ENCODE measurements at regions not wholly inside any gene's neighbourhood (a gene's known extent, or its start where the extent isn't known, plus 50 kb on each side); places are given as distances from the start of the nearest gene placed in this dataset.
A peak's percentile ranks its signal among the peaks of the same experiment; 100 is the strongest.
"Not testable (repeated sequence)": the region's sequence is repeated elsewhere in the genome, so short reads cannot be mapped to it uniquely, and the experiment has no call there.

DNA sequence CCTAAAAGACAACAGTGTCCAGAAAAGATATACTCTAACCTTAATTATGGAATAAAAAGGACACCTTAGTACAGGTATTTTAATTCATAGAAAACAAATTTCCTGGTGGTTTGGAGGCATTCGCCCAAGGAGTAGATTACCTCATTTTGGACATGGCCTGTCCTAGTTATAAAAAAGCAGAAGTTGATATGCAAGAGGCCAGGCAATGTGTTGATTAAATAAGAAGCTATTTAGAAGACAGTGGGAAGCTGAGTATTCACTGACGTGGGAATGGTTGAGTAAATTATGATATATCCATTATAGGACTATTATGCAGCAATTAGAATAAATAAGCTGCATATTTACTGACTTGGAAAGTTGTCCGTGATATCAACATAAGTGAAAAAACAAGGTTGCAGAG is 314.9 kb downstream of the ALDH8A1 start:
- no peak for DNase-seq (ENCODE audit: low spot score)

DNA sequence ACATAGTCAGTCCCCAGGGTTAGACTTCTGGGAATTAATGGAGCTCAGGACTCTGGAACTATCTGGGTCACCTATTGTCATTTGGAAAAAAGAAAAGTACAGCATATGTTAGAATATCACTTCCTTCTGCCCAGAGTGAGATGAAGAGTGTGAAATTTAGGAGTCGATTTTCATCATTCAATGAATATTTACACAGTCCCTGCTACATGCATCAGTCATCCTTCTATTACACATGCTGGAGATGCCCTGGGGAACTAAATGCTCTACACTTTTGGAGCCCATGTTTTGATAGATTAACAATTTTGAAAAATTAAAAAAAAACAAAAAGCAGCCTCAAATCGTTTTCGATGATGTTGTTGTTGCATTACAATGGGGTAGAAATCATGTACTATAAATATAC is 315.4 kb downstream of the ALDH8A1 start:
- no peak for DNase-seq (ENCODE audit: low spot score)

DNA sequence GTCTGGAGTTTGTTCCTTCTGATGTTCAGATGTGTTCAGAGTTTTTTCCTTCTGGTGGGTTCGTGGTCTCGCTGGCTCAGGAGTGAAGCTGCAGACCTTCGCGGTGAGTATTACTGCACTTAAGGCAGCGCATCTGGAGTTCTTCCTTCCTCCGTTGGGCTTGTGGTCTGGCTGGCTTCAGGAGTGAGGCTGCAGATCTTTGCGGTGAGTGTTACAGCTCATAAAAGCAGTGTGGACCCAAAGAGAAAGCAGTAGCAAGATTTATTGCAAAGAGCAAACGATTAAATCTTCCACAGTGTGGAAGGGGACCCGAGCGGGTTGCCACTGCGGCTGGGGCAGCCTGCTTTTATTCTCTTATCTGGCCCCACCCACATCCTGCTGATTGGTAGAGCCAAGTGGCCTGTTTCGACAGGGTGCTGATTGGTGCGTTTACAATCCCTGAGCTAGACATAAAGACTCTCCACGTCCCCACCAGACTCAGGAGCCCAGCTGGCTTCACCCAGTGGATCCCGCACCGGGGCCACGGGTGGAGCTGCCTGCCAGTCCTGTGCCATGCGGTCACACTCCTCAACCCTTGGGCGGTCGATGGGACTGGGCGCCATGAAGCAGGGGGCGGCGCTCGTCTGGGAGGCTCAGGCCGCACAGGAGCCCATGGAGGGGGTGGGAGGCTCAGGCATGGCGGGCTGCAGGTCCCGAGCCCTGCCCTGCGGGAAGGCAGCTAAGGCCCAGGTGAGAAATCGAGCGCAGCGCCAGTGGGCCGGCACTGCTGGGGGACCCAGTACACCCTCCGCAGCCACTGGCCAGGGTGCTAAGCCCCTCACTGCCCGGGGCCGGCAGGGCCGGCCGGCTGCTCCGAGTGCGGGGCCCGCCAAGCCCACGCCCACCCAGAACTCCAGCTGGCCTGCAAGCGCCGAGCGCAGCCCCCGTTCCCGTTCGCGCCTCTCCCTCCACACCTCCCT is 315.3 kb upstream of the SGK1 start:
- DNase-seq (ENCODE audit: low spot score) = not testable (repeated sequence)

DNA sequence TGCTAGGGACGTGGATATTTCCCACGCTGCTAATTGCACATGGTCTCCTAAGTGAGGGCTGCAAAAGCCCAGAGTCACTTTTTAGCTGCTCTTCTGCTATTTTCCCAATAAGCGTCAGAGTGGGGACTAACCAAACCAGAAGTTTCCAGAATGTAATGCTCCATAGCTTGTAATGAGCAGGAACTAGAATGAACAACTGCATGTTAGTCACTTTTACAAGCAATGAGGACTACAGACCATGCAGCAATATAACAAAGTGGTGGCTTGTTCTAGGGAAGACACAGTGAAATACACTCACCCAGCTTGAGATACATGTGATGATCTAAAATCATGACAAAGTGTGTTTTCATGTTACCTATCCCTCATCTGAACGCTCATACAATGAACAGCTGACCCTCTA is 314.1 kb upstream of the SGK1 start:
- no peak for DNase-seq (ENCODE audit: low spot score)

DNA sequence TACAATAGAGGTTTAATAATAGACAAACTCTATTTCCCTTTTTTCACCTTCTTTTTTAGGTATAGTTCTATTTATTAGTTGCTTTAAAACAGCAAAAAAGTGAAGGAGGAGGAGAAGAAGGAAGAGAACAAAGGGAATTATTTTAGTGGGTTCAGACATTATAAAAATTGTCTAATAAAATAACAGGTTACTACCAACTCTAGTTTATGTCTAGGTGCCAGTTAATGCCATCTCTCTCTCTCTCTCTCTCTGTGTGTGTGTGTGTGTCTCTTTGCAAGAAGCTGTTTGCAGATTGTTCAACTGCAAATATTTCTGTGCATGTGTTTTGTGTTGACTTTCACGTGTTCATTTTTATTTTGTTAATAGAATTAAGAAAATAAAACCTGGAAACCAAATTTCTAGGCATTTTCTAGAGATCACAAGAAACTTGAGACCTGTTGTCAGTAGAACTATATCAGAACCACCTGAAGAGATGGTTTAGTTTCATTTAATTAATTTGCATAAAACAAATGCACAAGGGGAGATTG is 313.5 kb upstream of the SGK1 start:
- DNase-seq (ENCODE audit: low spot score) = no peak

DNA sequence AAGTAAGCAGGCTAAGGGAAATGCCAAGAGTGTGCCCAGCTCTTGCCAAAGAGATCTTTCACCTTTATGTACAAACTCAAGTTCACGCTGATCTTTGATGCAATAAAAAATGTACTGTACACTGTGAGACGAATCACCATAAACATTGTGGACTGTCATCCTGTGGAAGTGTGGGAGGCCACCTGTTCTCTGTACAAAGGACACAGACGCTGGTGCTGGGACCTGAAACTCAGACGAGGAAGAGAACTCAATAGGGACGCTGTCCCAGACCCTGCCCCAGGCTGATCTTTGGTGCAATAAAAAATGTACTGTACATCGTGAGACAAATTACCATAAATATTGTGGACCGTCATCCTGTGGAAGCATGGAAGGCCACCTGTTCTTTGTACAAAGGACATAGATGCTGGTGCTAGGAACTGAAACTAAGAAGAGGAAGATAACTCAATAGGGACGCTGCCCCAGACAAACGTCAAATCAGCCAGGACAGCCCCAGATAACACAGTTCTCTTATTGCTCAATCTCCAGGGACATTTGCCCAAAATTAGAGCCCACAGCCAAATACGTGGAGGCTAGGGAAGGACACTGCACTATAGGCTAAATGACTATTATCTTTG is 312.7 kb upstream of the SGK1 start:
- no peak for DNase-seq (ENCODE audit: low spot score)

DNA sequence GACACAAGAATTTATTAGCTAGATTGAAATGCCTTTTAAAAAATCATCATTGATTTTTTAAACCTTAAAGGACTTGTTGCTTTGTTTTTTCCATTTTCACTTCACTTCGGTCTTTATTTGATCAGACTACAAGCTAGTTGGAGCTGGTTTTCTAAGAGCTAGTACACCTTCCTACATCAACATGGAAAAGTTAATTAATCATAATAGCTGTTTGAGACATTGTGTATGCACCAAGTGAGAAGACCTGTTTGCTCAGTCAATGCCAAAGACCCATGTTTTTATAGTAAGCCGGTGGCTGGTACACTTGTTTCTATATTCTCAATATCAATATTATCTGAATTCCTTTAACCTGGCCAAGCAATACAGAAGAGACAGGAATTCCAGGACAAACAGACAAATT is 310.2 kb upstream of the SGK1 start:
- DNase-seq (ENCODE audit: low spot score) = no peak

DNA sequence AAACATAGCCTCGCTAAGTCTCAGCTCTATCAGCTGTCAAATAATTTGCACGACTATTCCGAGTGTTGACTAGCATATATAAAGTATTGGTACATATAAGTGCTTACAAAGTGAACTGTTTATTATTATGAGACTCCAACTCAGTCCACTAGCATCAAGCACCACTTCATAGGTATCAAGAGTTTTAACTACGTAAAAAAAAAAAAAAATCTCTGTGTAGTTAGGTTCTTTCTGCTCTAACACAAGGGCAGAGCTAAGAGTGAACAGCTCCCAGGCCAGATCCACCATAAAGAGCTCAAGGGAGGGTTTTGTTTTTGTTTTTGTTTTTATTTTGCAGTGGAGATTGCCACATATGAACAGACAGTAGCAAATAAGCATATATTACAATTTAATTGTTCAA is 309.8 kb upstream of the SGK1 start:
- no peak for DNase-seq (ENCODE audit: low spot score)

DNA sequence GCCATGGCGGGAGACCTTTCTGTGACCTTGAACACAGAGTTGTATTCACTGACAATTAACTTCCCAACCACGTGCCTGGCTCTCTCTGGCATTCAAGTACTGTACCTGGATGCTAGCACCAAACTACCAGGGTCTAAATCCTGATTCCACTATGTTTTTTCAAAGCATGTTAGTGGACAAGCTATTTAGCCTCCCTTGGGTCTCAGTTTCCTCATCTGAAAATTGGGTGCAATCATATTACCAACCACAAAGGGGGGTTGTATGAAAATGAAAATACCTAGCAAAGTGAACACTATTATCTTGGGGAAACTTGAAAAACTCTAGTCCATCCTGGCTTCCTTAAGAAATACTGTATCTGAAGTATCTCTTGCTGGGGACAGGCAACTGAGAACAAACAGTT is 308.7 kb upstream of the SGK1 start:
- no peak for DNase-seq (ENCODE audit: low spot score)

DNA sequence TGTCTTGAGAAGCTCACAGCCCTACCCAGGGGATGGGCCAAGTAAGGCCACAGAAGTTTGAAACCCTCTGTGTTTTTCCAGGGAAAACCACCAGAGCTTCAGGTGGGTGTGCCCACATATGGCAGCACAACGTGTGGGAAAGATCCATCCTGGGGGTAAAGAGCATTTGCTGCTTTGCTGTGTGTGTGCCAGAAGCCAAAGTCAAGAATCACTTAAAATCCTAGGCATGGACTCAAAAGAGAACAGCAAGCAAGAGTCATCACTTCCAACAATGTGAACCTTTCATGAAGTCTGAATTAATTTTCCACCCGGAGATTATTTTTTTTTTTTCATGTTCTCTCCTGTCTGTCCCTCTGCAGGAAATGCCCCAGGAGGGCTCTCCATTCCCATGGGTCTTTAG is 308.2 kb upstream of the SGK1 start:
- DNase-seq (ENCODE audit: low spot score) = no peak

DNA sequence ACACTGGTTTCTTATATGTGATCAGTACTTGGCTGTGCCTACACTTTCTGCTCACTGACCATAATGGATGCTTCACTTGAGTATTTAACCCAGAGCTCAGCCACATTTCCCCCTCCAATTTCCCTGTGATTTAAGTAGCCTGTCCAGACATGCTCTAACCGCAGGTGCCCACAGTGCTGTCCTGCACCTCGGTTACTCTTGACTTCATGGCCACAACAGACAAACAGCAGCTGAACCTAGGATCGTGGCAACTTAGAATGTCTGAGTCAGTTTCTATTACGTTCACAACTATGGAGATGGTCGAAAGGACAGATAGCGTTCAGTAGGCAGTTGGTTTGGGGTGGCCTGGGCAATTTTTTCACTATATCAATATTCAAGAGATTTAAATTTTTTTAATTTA is 306.9 kb upstream of the SGK1 start:
- no peak for DNase-seq (ENCODE audit: low spot score)

DNA sequence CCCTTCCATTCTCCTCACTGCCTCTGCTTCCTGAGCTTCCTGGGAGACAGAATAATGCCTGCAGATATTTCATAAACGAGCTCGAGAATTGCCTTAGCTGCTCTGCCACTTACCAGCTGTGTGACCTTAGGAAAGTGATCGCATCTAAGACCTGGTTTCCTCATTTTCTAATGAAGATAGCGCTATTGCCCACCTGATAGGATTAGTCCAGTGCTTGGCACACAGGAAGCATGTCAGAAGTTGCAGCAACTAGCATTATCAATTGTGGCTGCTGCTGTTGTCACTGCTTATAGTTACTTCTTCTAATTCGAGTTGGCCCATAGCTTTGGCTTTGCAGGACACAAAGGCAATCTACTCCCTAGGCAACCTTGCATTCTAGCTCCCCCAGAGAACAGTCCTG is 305.5 kb upstream of the SGK1 start:
- DNase-seq (ENCODE audit: low spot score) = no peak

DNA sequence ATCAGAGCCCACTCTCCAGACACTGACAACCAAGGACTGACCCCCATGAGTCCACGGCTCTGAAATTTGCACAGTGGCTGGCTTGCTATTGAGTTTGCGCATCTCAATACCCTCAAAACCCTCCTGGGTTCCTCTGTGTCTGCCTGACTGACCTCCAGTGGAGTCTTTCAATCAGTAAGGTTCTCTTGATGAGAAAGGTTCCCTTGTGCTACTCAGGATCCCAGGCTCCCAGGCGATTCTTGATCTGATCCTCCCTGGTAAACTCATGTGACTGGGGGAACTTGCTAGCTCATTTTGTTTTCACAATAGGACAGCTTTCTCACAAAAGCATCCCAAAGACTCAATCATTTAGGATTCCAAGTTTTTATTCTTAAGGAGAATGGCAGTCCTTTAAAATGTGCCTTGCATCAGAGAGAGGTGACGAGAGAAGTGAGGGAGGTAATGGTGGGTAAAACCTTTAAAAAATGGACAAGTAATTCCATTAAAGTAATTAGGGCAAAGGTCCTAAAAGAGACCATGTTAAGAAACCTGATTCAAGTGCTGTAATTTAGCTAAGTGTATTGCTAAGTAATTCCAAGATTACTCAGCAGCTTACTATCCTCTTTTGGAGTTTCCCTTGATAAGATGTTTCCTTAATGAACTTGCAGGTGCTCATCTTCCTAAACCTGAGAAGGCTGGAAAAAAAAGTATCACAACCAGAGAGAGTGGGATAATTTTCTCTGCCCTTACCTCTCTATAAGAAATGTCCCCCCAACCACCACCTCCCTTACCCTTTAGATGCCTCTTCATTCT is 304.7 kb upstream of the SGK1 start:
- no peak for DNase-seq (ENCODE audit: low spot score)

DNA sequence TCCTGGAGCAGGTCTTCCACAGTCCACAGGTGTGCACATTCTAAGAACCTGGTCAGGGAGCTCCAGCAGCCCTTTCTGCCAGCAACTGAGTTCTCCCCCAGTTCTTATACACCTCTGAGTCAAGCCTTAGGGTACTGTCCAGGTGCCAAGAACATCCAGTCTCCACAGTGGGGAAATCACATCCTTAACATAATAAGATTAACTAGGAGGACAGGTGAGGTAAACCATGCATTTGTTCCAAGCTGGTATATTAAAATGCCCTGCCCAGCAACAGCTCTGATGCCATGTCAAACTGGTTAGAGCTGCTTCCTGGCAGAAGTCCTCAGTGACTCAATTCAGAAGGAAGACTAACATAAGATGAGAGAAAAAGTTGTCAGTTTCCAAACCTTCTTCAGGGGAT is 303.9 kb upstream of the SGK1 start:
- peak; percentile 28 for DNase-seq (ENCODE audit: low spot score)

DNA sequence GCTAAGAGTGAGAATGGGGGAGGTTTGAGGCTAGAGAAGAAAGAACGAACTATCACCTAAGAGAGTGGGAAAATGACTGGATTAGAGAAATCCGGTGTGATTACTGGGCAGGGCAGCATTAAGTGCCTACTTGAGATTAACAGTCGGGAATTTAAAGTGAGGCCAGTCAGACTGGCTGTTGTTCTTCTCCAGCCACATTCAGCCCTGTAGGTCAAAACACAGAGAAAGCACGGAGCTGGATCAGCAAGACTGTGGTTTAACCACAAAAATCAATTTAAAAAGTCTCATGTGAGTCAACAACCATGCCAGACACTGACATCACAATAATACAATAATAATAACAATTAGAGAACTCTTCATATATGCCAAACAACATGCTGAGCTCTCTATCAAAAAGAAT is 301.9 kb upstream of the SGK1 start:
- DNase-seq (ENCODE audit: low spot score) = peak; percentile 73

DNA sequence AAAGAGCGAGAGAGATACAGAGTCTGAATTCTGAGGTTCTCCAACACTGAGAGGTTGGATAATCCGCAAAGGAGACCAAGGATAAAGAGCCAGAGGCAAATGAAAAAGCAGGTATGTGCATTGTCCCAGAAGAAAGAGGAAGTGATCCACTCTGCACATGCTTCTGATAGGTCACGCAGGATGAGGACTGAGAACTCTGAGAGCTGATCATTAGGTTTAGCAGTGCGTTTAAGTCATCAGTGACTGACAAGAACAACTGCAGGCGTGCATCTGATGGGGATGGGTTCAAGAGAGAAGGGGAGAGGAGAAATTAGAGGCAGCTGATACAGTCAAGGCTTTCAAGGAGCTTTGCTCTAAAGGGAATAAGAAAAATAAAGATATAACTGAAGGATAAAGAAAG is 301.2 kb upstream of the SGK1 start:
- no peak for DNase-seq (ENCODE audit: low spot score)

DNA sequence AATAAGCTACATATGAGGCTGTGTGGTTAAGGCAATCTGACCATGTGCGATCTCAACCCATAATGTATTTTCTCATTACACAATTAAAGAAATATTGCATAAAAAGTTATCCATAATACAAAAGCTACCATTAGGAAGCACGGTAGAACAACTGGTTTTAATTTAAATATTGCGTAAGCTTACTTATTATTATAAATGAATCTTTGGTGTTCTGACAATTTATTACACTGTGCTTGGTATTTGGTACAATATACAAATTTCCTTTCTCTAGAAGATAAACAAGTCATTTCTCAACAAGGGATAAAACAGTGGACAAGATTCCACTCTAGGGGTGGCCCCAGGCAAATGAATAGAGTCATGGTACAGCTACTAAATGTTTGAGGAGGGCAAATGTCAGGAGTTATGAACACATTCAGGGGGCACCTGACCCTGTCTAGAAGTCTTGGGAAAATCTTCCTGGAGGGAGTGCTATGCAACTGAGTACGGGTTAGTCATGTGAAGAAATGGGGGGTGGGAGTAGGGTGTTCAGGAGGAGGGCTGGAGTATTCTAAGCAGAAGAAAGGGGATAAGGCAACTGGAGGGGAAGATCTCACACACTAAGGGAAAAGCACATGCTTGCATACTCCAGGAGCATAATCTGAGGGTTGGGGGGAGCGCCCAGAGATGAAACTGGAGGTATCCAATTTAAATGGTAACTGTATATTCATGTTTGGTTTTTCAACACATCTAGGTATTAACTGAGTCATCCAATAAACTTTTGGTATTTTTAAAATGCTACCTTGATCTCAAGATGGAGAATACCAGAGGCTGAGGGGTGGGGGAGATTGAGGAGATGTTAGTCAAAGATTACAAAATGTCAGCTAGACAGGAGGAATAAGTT is 296.9 kb upstream of the SGK1 start:
- no peak for DNase-seq (ENCODE audit: low spot score)

DNA sequence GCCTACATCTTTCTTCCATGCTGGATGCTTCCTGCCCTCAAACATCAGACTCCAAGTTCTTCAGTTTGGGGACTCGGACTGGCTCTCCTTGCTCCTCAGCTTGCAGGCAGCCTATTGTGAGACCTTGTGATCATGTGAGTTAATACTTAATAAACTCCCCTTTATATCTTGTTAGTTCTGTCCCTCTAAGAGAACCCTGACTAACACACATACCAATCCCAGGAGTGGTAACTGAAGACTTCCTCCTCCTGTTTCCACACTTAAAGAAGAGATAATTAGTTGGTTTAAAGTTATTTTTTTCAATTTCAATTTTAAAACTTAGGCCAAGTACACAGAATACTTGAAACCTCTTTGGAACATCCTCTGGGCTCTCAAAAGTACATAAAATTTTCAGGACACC is 294.2 kb upstream of the SGK1 start:
- DNase-seq (ENCODE audit: low spot score) = not testable (repeated sequence)

DNA sequence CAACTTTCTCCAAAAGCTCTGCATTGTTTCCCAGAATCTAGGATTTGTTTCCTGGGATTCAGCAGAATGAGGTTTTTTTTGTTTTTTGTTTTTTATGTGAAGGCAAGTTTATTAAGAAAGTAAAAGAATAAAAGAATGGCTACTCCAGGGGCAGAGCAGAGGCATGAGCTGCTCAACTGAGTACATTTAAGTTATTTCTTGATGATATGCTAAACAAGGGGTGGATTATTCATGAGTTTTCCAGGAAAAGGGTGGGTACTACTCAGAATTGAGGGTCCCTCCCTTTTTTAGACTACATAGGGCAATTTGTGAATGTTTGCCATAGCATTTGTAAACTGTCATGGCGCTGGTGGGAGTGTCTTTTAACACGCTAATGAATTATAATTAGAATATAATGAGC is 292.5 kb upstream of the SGK1 start:
- DNase-seq (ENCODE audit: low spot score) = no peak

DNA sequence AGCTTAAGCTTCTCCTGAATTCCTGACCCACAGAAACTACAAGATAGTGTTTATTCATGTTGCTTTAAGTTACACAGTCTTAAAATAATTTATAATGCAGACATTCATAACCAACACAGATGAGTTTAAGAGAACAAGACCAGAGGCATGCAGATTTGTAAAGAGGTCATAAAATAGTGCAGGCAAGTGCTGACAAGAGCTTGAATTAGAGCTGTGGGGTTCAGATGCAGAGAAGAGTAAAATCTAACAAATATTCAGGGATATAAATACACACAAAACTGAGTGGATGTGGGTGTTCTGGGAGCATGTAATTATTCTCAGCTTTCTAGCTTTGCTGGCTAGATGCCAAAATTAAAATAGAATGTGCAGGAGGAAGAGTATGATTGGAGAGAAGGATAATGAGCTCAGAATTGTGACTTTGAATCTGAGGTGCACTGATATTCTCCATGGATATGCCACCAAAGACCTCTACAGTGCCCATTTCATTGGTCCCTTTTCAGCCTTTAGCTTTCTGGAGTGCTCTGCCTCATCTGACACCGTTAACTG is 291.9 kb upstream of the SGK1 start:
- no peak for DNase-seq (ENCODE audit: low spot score)

DNA sequence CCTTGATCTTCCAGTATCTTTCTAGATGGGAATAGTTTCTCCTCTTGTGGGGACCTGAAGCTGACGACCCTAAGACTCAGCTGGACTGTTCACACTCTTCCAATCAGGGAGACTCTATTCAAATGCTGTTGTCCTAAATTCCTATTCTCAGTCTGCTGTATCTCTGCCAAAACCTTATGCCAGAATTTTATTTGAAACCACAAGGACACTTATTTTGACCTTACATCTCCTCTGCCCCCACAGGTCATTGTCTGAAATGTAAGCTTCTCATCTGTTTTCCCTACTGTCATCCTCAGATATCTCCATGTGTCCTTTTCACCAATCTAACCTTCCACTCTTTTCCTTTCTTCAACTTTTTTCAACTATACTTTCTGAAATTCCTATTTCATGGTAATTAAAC is 289.5 kb upstream of the SGK1 start:
- DNase-seq (ENCODE audit: low spot score) = no peak

Measured in AG08396 (cell line).